ENCODE measurements at regions not wholly inside any gene's neighbourhood (a gene's known extent, or its start where the extent isn't known, plus 50 kb on each side); places are given as distances from the start of the nearest gene placed in this dataset.

DNA sequence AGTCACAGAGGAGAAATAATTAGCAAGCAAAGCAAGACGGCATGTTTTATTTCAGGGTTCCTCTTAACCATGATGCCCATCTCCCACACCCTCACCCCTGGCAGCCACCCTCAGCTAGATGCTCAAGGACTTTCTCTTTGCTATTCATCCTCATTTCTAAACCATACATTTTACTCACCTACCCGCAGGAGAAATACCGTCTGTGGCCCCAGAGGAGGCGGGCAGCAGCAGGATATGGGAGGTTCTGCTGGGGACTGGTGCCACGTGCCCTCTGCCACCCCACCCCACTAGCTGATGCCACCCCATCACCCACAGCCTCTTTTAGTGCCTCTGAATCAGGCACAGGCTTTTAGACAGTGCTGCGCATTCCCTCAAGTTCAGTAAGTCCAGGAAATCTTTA lies 168.7 kb upstream of the ITGB1 start:
- no peak for DNase-seq

DNA sequence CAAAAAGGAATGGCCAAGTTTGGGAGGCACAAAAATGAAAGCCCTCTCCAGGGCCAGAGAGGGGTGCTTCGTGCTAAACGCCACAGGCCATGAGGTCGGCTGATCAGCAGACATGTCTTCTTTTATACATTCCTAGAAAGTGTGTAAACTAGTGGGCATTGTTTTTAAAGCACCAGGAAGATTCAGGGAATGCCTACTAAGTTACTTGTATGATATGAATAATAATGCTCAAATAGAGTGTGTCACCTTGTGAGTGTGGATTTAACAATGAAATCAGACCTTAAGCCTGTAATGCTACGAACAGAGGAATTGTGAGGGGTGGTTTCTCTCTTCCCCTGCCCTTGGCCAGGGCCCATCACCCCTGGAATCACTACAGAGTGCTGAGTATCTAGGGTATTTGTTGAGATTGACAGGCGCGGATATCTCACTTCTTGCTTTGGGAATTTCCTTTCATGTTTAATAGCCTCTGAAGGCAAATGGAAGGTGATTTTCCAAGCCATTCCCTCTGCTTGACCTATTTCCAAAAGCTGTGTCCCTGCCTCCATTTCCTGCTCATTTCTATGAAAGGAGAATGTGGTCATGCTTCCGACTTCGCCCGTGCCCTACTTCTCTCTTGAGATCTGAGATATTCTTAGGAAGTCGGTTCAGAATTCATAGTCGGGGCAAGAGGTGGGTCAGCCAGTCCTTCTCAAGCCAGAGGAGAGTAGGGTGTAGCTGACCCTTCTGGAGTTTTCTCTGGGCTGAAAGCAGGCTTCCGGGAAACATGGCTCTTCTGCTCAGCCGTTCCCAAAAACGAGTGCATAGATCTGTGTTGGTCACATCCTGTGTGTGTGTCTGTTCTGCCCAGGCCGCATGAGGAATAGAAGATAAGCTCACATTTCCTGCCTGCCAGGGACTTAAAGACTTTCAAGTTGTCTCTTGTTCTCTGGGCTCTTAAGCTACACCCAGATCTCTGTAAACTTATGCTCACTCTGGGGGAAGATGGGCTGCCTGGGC lies 167.8 kb upstream of the ITGB1 start:
- DNase-seq = no peak

DNA sequence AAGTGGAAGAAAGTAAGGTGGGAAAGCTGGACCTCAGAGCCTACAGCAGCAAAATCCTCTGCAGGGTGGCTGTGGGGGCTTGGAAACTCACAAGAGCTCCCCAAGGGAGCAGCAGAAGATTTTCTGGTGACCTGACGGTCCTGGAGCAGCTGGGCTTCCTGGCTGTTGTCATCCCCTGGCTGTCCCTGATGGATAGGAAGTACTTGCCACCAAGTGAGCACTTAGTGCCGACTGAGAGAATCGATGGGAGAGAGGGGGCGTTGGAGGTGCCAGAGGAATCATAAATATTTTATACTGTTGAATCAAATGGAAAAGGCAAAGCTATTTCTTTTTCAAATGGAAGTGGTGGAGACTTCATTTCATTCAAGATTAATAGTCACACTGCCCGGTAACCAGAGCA lies 167.1 kb upstream of the ITGB1 start:
- no peak for DNase-seq

DNA sequence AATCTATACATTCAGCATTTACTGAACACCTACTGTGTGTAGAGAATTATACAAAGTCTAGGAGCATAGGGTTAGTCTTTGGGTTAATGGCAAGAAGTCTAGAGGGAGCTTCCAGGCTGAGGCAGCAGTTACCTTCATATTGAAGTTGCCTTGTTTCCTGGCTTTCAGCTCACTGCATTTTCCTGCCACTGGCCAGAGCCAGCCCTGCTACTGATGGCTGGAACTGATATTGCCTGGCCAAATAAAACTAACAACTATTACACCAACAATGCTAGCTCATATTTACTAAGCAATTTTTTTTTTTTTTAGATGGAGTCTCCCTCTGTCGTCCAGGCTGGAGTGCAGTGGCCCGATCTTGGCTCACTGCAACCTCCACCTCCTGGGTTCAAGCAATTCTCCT lies 165.7 kb upstream of the ITGB1 start:
- no peak for DNase-seq

DNA sequence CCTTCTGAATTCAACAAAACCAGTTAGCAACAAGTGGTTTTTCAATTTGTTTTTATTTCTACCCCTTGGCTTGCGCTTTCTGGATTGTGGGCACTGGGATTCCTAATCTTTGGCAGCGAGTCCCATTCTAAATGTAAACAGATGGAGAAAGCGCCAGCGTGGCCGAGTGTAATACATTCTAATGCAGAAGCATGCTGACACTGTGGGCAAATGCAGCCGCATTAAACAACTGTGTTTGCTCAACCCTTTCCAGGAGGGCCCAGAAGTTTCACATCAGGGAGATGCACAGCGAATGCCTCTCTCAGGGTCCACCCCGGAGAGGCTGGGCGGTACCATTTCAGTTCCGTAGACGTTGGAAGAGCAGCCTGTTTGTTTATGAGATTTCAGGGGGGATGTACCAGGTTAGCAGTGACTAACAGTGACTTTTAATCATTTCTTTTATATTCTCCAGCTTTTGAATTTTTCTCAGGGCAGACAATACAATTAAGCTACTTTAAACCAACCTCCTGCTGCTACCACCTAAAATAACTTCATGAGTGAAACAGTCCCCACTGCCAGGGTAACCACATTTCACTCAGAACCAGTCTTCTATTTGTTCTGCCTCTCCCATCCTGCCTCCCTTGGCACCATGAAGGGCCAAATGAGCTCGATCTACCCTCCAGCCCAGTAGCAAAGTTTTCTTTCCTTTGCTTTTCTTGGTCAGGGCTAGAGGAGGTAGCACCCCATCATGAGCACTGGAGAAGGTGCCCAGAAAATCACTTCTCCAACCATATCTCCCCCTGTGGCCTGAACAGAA lies 164.2 kb upstream of the ITGB1 start:
- DNase-seq = no peak

DNA sequence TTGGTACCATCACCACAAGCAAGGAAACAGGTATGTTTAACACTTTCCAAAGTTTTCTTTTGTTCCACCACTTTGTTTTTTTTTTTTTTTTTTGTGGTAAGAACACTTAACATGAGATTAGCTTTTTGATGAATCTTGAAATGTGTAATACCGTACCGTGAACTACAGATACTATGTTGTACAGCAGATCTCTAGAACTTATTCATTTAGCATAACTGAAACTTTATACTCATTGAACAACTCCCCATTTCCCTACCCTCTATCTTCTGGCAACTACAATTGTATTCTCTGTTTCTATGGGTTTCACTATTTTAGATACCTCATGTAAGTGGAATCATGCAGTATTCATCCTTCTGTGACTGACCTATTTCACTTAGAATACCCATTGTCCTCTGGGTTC lies 162.7 kb upstream of the ITGB1 start:
- DNase-seq = no peak

DNA sequence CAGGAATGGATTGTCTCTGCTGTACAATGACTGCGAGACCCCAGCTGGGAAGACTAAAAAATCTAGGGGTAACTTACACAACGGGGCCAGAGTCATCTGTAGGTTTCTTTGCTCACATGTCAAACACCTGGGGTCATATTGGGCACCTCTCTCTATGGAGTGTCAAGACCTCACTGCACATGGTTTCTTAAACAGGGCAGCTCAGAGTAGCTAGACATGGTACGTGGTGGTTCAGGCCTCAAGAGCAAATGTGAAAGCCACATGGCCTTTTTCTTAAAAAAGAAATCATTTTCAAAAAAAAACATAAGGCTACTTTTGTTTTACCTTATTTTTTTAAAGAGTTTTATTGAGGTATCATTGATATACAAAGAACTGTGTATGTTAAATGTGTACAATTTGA lies 162.2 kb upstream of the ITGB1 start:
- no peak for DNase-seq

DNA sequence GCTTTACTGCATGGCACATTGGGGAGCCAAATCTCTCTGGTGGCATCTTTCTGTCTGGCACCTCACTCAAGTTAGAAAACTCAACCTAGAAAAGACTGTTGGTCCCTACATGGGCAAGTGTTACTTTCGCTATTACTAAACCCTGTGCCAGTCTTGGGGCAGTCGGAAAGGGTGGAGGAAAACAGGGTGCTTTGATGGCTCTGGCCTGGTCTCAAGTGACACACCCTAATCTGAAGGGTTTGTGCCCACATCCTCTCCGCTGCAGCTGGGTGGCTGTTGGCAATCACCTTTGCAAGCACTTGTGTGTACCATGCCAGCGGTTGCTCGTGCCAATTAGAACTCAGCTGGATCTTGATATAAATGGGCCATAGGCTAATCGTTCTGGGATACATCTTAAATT lies 159.8 kb upstream of the ITGB1 start:
- no peak for DNase-seq

DNA sequence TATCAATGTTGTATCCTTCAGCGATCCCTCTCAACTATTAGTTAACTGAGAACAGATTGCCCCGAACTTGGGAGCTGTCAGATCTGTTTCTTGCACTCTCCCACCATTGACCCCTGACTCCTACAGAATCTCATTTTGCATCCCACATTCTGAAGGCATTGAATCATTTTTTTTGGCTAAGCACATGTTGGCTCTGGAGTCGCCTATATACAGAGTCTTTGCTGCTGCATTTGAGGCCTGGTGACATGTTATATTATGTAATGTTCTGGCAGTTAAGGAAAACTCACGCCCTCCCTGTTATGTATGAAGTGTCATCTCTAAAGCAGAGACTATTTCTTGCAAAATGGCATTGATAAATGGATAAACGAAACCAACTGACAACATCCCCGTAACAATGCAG lies 159.2 kb upstream of the ITGB1 start:
- no peak for DNase-seq

DNA sequence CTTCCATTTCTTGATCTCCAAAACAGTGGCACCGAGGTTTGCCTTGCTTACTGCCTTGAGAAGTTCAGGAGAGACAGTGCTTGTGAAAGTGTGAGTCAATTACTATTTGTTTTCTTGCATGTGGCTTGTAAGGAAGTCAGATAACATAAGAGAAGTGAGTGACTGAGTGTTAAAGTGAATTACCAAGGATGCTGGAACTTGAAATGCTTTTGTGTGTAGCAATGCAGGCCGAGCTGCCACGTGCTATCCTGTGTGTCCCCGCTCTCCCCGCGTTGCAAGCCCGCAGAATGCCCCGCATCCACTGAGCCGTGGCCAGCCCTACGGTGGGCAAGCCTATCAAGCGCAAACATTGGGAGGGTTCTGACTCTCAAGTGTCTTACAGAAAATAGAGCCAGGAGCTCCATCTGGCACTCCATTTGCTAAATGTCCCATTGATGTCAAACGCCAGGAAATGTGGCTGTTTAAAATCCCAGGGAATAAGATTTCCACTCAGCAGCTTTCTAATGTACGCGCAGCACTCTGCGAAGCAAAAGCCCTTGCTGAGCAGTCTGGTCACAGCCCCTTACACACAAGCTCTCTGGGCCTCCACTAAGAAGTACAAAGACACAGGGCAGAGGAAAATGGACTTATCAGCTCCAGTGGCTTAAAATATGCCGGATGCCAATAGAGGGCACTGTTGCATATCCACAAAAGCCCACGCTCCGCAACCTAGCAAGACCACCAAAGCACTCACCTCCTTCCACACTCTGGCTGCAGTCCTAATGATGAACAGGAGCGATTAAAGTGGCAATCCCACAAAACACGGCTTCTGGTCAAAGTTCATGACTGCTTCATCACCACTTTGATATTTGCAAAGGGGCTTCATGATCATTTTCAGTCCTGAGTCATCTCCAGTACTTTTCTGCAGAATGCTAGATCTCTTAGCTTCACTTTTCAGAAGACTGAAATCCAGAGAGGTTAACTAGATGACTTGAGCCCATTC lies 158.0 kb upstream of the ITGB1 start:
- DNase-seq = no peak

DNA sequence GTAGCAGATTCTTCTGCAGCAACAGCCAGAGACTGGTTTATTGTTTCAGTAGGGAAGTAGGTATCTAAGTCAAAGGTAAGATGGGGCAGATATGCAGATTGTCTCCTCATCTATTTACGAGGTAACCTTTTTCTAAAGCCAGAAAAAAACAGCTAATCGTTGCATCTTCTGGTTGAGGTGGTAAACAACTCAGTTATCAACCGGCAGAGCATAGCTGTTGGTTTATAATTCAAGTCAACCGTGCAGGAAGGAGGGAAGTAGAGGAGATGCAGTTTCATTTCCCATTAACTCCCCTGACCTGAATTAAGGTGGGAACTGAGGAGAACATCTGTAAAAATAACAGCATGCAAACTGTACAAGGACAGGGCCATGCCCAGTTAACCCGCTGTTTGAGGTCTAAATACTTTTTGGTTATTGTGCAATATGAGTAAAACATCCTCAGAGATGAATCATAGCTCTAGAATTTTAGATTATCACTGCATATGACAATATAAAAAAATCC lies 156.5 kb upstream of the ITGB1 start:
- no peak for DNase-seq

DNA sequence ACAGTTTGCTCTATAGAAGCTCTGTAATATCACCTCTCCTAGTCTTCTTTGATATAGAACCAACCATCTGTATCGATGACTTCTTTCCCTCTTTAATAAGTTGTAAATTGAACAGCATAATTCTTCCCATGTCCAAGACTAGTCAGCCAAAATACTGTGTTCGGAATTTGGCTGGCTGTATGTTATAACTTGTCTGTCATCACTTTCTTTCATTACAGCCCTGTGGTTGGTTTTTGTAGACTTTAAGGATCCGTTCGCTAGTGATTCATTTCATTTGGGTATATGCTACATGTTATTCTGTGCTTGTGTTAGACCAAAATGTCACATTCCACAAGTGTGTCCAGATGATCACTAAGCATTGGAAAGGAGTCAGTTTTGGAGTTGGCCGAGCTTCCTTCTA lies 155.4 kb upstream of the ITGB1 start:
- no peak for DNase-seq

DNA sequence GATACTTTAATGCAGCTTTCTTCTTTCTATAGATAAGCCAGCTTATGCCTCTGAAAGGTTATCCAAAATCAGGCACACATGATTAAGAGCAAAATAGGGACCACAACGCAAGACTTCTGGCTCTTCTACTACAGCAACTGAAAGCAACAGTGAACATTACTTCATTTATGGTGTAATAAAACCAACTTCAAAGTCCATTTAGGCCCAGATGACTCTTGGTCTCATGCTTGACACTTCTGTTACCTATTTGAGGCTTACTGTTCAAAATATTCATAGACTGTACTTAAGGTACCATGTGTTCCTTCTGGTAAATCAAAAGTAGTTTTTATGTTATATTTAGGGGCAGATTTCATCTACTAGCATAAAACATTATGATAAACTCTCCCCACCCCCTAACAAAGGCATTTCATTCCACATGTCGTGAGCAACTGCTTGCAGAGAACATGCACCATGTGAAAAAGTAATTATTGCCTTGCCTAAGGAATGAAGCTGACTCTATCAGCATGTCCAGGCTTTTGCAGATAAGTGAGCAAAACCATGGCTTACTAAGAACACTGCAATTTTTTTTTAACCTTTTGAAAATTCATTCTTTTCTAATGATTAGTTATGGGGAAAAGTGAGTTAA lies 154.9 kb upstream of the ITGB1 start:
- DNase-seq = no peak

DNA sequence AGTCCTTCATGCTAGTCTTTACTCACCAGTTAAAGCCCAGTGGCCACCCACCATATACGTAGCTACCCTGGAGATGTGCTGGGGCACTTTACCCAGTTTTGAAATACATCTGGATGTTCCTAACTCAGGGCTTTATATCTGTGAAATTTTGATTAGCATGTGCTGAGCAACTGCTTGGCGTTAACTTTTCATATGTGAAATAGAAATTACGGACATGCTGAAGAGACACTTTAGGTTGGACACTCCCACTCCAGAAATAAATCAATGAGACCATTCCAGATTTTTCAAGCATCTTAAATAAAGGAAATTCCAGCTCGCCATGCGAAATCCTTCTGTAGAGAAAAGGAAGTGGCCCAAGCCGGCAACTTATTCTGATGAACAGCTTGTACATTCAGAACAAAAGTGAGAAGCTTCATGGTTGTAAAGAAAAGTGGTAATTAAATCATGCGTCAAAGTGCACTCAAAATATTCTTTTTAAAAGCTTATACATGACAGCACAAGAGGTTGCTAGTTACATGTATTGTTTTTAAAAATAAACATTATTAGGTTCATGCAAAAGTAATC lies 153.5 kb upstream of the ITGB1 start:
- DNase-seq = no peak

DNA sequence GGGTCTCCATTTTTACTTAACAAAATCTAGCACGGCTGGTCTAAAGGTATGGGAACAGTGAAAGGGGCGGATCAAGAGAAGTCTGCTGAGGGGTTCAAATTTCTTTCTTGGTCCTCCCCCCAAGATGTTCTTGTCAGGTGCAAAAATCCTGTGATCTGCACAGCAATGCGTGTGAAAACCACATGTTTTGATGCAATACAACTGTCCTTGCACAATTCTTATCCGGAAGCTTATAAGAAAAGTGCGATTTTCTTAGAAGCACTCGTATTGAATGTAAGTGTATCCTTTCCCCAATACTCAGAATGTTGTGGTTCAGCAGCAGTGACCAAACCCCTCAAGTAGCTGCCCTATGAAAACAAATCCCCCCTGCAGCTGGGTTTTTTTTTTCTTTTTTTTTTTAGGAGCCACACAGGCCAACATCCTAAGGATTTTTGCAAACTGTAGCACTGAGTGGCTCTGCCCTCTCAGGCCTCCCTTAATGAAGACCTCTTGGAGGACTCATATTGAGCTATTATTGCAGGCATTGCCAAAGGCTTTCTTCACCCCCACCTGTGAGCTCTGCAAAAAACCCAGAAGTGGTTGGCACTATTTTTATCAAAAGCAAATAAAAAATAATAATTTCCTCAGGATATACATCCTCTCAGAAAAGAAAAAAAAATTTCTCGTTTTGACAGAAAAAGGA lies 151.9 kb upstream of the ITGB1 start:
- DNase-seq = no peak

DNA sequence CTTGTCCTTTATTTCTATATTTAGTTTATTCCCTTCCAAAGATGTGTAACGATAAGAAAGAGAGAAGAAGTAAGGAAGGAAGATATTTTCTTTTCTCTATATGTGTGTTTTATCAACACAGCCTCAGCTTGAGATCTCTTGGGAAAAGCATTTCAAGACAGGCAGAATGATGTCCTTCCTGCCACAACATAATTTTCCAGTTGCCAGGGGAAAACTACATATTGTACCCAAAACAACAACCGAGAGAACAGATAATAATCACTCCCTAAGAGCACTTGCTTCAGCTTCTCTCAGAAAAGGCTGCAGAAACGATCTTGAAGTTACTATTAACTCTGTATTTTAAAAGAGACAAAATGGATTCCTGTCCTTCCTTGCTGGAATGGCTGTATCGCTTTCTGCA lies 151.4 kb upstream of the ITGB1 start:
- DNase-seq = no peak

DNA sequence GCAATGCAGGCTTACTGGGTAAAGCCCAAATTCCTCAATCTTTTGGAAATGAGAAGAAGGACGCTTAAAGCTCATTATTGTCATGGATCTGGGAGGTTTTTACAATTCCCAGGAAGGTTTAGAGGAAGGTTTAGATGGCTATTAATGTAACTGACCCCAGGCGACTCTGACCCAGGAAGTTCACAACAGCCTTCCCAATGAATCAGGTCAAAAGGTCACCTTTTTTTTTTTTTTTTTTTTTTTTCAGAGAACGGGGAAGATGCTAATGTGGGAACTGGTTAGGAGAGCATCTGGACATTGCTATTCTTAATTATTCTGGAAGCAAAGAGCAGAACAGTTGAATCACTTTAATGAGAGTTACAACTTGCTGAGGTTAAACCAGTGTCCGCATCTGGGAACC lies 149.9 kb upstream of the ITGB1 start:
- DNase-seq = no peak

DNA sequence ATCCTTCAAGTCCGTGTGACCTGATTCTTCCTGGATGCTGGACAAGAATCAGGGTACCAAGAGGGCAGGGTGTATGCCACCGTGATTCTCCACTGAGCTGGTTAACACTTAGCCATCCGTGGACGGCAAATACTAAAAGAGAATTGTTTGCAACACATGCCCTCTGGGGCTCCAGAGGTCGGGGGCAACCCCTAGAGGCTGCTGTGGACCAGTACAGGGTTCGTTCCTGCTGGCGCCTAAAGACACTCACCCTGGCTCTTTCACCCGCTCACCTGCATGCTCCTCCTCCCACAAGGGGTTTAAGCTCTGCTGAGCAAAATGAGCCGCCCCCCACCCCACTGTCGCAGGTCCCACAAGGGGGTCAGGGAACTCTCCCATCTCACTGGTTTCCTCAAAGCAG lies 148.7 kb upstream of the ITGB1 start:
- DNase-seq = no peak

DNA sequence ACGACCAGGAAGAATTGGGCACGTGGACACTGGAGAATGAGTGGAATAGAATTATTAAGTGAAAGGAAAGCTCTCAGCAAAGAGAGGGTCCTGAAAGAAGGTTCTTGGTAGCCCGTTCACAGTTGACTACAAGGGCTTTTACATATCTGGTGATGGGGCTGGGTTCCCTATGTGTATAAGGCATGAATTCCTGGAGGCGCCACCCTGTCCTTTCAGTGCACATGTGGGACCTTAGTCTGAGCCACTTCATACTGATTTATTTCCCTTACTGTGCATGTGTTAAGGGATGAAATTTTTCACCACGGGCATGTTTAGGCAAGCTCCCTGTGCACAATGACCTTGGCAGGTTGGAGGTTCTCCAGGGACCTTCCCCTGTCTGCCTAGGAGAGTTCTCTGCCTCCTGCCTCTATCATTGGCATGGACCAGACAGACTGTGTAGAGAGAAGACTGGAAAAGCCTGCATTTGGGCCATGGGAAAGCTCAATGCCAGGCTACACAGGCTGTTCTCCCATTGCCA lies 145.9 kb upstream of the ITGB1 start:
- no peak for DNase-seq

DNA sequence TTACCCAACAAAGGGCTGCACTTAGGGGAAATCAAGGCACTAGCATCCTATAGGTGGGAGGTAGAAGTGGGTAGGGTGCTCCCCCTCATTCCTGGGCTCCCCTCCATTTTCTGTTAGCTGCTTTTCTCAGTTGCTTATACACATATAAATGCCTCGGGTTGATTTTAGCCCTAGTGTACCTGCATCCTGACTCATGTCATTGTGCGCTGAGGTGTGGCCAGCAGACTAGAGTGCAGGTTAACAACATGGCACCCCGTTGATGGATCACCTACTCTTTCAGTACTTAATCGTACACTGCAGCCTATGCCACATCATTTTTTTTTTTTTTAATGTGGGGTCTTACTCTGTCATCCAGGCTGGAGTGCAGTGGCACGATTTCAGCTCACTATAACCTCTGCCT lies 144.0 kb upstream of the ITGB1 start:
- no peak for DNase-seq

DNA sequence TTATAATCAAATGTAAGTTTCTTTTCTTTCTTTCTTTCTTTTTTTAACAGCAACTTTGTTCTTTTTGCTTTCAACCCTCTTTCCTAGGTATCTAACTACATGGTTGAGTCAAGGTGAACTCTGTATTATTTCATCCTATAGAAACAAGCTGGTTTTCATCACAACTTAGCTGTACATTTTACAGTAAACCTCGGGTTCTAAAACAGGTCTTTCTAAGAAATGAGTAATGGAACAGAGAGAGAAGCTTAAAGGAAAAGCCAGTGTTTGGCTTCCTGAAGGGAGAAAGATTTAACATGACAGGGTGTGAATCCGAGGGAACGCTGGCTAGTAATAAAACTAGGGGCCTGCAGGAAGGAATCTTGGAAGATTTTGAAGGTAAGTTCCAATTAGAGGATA lies 143.4 kb upstream of the ITGB1 start:
- no peak for DNase-seq

All from 8988T (cell line).